GM21367 (cell line): ENCODE measurements at regions not wholly inside any gene's neighbourhood (a gene's known extent, or its start where the extent isn't known, plus 50 kb on each side); places are given as distances from the start of the nearest gene placed in this dataset.
"Not testable (repeated sequence)": the region's sequence is repeated elsewhere in the genome, so short reads cannot be mapped to it uniquely, and the experiment has no call there.

Experiments used
- ATAC-seq: cut with Tn5 transposase; IDR thresholded peaks from one replicate; pipeline ENCODE4 v1.9.1; 2021; ENCODE audit not compliant: unreplicated experiment

DNA sequence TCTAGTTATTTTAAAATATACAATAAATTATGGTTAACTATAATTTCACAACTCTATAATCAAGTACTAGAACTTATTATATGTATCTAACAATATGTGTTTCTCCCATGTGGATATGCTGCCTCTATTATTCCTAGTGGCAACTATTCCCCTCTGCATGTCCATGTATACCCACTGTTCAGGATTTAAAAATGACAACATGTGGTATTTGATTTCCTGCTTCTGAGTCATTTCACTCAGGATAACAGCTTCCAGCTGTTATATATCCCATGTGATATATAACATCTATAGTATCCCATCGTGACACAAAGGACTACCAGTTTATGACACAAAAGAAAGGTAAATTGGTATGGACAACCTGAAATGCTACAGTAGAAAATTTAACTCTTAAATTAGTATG lies 167.4 kb upstream of the TACR3 start:
- no peak for ATAC-seq

DNA sequence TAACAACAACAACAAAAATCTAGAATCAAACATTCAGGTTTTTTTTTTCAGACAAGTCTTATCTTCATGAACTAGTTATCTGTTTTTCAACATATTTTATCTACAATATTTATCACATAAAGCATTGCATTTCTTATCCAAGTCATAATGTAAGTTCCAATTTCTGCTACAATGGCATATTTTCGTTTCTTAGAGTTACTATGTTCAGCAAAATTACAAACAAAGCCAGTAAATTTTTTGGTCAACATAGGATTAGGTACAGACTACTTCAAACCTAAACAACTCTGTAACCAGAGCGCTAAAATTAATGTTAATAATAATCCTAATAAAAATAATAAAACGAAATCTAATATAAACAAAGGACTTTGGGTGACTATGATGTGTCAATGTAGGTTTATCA lies 165.4 kb upstream of the TACR3 start:
- ATAC-seq, result no peak

DNA sequence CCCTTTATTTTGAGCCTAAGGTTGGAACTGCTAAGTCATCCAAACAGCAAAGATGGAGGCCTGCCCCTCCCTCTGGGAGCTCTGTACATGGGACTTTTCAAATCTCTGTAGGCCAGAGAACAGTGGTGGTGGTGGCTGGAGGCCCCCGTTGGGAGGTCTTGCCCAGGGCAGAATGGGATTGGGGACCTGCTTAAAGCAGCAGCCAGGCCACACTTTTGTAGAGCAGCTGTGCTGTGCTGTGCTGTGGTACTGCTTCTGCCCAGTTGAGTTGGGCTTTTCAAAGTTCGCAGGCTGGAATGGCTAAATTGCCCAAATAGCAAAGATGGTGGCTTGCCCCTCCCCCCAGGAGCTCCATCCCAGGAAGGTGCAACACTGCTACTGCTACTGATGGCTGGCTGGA lies 147.5 kb upstream of the TACR3 start:
- no peak for ATAC-seq

DNA sequence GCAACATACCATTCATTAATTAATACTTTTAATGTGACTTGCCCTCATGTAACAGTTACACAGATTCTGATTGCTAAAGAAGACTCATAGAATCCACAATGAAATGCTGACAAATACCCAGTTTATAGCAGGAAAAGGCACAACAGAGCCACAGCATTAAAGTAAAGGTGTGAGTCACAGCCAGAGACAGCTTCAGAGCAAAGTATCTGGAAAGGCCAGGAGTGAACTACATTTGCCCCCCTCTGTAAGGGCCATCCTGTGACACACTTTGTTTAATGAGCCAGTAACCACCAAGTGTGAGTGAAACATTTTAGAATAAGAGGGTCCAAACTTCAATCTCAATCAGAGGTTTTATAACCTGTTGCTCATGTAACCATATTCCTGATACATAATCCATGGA lies 133.8 kb upstream of the TACR3 start:
- ATAC-seq, result no peak

DNA sequence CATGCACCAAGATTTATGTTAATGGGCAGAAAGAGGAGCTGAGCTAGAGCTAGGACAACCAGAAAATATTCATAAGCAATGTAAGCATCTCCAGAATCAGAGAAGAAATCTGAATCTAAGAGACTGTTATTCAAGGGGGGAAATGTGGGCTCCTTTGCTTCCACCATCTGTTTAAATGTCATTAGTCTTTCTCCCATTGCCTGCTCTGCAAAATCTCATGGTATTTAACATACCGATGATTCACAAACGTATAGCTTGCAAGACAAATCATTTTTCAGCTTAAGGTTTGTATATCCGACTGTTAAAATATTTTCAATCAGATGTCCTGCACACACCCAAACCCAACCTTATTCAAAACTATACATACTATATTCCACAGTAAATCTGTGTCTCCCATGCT lies 133.4 kb upstream of the TACR3 start:
- ATAC-seq, result no peak

DNA sequence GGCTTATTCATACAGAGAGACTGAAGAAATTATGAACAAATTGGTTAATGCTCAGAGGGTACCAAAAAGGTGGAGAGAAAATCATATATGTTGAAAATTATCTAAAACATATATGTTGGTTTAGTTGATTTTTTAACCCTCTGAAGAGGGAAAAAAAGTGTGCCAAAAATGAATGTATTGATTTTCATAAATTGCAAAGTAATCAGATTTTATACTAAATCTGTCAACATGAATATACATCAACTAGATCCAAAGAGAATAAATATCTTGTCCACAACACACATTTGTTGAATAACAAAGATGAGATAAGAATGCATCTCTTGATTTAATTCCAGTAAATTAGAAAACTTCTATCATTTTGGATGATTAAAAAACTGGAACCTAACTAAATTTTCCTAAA lies 125.3 kb upstream of the TACR3 start:
- no peak for ATAC-seq

DNA sequence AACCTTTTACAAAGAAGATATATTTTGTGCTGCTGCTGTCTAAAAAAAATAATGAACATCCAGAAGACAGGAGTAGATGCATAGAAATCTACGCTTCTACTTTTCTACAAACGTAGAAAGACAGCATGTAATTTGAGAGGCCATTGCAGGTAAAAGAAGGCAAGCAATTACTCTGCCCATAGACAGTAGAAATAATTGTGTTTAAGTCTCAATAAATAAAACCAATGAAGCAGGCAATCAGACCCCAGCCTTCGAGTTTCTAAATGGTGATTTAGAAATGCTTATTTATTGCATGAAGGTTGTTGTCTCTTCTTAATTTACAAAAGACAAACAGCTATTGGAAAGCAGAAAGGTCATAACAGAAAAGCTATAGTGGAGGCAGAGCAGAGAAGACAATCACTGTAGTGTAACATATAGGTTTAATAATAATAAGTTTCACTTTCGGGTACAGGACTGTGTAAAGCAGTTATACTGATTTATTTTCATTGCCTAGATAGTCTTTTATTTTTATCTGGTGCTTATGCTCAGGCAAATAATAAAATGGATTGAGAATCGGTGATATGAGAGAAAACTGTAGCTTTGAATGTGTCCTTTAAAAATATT lies 123.0 kb upstream of the TACR3 start:
- ATAC-seq, result no peak

DNA sequence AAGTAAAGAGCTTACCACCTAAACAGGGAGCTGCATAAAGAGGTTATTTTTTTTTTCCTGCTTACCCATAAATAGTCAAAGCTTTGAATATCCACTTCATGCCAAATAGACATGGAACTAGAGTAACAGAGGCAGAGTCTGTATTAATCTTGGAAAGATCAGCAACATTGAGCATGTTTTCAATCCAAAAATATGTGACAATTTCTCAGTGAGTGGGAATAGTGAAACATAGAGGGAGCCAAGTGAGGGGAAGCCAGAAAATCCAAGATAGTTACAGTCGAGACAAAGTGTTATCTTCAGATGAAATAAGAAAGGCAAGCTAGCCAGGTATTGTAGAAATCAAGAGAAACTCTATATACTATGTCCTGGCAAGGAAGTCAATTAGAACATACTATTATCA lies 122.3 kb upstream of the TACR3 start:
- ATAC-seq, result no peak

DNA sequence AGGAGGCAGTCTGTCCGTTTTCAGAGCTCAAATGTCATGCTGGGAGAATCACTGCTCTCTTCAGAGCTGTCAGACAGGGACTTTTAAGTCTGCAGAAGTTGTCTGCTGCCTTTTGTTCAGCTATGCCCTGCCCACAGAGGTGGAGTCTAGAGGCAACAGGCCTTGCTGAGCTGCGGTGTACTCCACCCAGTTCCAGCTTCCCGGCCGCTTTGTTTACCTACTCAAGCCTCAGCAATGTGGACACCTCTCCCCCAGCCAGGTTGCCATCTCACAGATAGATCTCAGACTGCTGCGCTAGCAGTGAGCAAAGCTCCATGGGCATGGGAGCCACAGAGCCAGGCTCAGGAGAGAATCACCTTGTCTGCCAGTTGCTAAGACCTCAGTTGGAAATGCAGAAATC lies 90.5 kb upstream of the TACR3 start:
- not testable (repeated sequence) for ATAC-seq

DNA sequence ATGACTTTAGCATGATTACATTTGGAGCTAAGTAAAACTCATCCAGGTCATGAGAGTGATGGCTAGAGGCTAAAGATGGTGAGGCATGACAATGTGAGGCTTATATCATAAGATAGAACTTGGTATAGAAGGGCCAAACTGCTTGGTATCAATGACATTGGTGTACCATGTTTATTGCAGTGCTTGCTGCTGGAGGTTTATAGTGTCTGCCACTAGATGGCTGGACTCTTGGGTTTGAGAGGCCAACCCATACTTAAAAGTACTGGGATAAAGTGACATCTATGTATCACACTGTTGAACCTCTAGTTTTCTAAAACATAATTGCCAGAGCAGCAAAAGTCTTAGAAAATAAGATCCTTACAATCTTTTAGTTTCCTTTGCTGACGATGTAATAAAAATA lies 83.0 kb upstream of the TACR3 start:
- ATAC-seq, result no peak

DNA sequence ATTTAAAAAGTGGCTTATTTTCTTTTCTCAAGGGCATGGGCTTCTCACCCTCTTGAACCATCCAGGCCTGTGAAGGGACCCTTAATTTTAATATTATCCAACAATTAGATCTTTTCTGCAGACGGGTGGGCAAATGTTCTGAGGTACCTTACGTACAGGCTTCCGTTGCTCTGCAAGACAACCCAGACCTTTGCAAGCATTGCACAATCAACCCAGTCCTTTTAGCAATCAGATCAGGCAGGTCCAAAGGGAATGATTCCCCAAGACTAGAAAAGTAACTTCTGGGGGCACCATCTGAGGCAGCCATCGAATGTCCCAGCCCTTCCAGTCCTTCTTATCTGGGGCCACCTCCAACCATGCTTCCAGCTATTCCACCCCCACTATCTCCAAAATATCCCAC lies 67.3 kb upstream of the TACR3 start:
- no peak for ATAC-seq

DNA sequence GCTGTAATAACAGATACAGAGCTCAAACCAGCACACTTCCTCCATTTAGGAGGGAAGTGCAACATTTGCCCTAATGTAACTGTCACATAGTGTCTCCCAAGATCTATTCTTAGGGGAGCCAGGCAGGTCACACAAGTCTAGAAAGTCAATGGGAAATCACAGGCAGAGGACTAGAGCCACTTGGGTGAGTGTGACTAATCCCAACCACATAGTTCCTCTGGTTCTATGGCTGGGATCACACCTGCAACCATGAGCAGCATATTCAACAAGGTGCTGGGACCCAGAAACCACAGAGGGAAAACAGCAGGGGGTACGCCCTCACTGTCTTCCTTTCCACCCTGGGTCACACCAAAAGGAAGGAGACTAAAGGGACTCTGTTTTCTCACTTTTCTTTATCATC lies 66.8 kb upstream of the TACR3 start:
- ATAC-seq, result no peak

DNA sequence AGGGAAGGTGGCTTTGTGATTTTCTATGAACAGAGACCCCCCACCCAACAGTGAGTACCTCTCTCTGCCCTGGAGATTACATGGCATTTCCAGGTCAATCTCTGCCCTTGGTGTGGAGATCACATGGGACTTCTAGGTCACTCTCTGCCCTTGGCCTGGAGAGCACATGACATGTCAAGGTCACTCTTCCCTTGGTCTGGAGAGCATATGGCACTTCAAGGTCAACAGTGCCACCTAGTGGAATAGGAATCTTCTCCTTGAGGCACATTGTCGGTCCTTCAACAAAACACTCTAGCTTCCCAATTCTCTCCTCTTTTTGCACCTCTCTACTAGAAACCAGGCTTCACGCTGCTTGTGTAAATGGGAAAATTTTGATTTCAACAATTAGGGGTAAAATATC lies 66.2 kb upstream of the TACR3 start:
- peak; percentile 77 for ATAC-seq

DNA sequence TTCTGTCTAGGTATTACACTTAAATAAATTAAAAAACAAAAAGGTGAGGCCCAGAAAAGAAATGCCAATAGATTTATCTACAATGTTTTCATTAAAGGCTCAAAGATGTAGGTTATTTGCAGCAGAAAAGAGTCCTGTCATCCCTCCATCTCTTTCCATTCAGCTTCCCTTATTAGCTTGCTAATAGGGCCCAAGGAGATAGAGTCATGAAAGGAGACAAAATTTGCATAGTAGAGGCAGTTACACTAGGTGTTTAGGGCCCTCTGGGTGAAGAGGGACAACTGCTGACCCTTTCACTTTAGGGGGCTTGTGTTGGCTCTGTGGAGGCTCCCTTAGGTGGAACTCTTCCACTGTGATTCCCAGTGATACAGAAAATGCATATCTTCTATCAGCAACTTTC lies 58.4 kb upstream of the TACR3 start:
- ATAC-seq, result no peak

DNA sequence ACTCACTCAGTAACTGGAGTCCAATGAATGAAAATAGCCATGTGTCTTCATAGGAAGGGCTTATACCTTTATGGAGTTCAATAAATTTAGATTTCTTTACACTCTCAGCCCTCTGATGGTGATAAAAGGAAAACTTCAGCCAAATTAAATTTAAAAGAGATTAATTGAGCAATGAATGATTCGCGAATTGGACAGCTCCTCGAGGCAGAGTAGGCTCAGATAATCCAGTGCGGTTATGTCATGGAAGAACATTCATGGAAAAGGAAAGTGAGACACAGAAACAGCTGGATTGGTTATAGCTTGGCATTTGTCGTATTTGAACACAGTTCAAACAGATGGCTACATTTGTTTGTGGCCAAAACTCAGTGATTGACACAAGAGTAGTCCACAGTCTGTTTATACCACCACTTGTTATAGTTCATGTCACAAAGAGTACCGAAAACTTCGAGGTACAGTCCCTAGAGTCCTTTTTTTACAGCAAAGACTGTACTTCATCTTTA lies 54.6 kb upstream of the TACR3 start:
- no peak for ATAC-seq

DNA sequence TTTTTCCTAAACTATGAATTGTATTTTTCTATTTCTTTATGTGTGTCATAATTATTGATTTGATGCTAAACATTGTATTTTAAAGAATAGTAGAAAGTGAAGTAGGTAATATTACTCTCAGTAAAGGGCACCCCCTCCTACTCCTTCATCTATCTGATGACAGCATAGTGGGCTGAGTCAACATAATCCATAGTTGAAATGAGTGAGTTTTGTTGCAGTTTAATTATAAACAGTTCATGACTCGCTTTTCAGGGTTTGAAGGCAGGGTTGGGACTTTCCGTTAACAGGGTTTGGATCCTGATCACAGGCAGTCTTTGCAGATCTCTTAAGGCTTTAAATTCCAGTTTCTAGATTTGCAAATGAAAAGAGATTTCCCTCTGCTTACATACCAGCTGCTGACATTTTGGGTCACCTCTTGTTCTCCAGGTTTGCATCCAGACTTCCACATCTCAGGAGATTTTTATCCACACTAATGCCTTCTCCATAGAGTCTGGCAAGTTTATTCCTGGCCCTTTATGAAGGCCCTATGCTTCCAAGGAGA lies 54.0 kb upstream of the TACR3 start:
- ATAC-seq, result no peak
